ENCODE measurements at regions not wholly inside any gene's neighbourhood (a gene's known extent, or its start where the extent isn't known, plus 50 kb on each side); places are given as distances from the start of the nearest gene placed in this dataset.

DNA sequence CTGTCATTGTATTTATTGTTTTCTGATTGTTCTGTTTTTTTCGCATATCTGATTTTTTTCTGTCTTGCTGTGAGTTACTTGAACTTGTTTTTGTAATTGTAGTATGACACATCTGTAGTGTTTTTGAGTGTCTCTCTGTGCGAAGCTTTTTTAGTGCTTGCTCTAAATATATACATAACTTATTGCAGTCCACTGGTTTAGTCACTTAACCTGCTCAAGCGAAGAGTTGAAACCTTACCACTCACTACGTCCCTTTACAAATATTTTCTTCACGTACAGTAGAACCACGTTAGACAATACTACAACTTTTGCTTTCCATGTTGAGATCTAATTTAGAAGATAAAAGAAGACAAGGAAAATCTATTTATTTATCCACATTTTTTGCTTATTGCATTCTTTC is 713.0 kb upstream of the GRM7 start:
- Histone ChIP-seq H2AFZ (ENCODE audit: low read depth, low read length, severe bottlenecking) (peak overlapping the region; percentile 73), H3K79me2 (ENCODE audit: insufficient read depth, low read length) (0 out of 2 replicates have a peak, but pooled peaks cover 7% of the 10 kb centered on the region), H3K9ac (ENCODE audit: low read length) (peak overlapping the region; percentile 55), H4K20me1 (ENCODE audit: low read depth, low read length) (no peaks in the 10 kb centered on the region), H3K4me3 (ENCODE audit: insufficient read depth, low read length, poor library complexity, severe bottlenecking) (peak overlapping the region; percentile 60), H3K27me3 (ENCODE audit: low read length) (no peaks in the 10 kb centered on the region), H3F3A (ENCODE audit: insufficient read depth) (peaks cover 15% of the 10 kb centered on the region; the same call in 1 of the 2 replicates), H3K27ac (ENCODE audit: low read depth, low read length) (peak overlapping the region; percentile 93), H3K36me3 (ENCODE audit: low read length) (0 out of 2 replicates have a peak, but pooled peaks cover 3% of the 10 kb centered on the region), H3K9me3 (ENCODE audit: insufficient read depth, low read length) (no peaks in the 10 kb centered on the region), H3K4me2 (ENCODE audit: low read depth, low read length, poor library complexity, severe bottlenecking) (peak overlapping the region; percentile 71), H3K9me2 (replicated peaks; ENCODE audit: insufficient read depth, low read length) (no peaks in the 10 kb centered on the region)
- TF ChIP-seq CTCF (IDR thresholded peaks at IDR 0.05; ENCODE audit: insufficient read depth, low read length, poor library complexity, severe bottlenecking) = no peak
- TF ChIP-seq EZH2phosphoT487 (conservative IDR thresholded peaks at IDR 0.05; ENCODE audit: low read length) = no peak

DNA sequence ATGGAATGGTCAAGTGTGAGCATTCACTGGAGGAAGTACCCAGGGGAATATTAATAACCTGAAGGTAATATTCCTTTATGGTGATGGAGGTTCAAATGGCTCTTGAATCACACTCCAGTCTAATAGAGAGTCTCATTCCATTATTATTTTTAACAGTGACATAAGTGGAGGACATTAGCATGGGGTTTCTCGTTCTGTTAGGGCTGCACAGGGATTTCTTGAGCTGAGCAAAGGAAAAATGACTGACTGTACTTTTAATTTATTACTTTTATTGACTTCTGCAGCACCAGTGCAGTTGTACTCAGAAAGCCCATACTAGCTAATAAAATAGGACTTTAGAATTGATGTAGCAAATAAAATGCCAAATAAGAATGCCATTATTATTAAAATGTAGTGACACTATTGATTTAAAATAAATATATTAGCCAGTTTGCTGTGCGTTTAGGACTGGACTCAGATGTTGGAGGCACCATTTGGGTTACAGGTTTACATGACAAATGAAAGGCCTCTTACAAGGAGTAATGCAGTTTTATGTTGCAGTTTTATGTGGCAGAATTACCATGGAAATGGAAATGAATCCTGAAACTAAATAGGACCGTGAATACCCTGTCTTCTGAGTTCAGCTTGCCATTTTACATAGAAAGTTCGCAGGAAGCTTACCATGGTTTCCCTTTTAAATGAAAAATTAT is 705.1 kb upstream of the GRM7 start:
- H3K4me2 ChIP-seq (ENCODE audit: low read depth, low read length, poor library complexity, severe bottlenecking) = no peak overlapping the region
- no peaks in the 10 kb centered on the region for H3K9me2 ChIP-seq (replicated peaks; ENCODE audit: insufficient read depth, low read length)
- no peaks in the 10 kb centered on the region for H3K9me3 ChIP-seq (ENCODE audit: insufficient read depth, low read length)
- no peaks in the 10 kb centered on the region for H3K27me3 ChIP-seq (ENCODE audit: low read length)
- no peak overlapping the region for H3K27ac ChIP-seq (ENCODE audit: low read depth, low read length)
- no peak overlapping the region for H3K4me3 ChIP-seq (ENCODE audit: insufficient read depth, low read length, poor library complexity, severe bottlenecking)
- H3K79me2 ChIP-seq (ENCODE audit: insufficient read depth, low read length) = no peaks in the 10 kb centered on the region
- no peaks in the 10 kb centered on the region for H3F3A ChIP-seq (ENCODE audit: insufficient read depth)
- no peak overlapping the region for H2AFZ ChIP-seq (ENCODE audit: low read depth, low read length, severe bottlenecking)
- TF ChIP-seq CTCF (IDR thresholded peaks at IDR 0.05; ENCODE audit: insufficient read depth, low read length, poor library complexity, severe bottlenecking) = no peak
- no peak for TF ChIP-seq EZH2phosphoT487 (conservative IDR thresholded peaks at IDR 0.05; ENCODE audit: low read length)
- peaks cover 3% of the 10 kb centered on the region; the same call in 1 of the 2 replicates for H3K36me3 ChIP-seq (ENCODE audit: low read length)
- H3K9ac ChIP-seq (ENCODE audit: low read length) = no peak overlapping the region
- no peaks in the 10 kb centered on the region for H4K20me1 ChIP-seq (ENCODE audit: low read depth, low read length)

DNA sequence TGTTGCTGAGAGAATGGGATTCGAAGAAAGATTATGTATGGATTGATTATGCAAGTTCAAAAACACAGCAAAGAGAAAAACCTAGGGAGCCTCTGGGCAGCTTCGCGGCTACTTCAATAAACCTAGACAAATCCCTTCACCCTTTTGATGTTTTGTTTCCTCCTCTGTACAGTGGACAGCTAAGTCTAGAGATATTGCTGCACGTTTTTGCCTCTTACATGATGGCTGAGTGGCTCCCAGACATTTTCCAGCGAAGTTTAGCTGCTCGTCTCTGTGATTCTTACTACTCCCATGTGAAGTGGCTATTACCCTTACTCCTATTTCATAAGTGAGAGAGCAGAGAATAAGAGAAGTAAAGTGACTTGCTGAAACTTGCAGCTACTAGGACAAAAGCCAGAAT is 695.0 kb upstream of the GRM7 start:
- TF ChIP-seq EZH2phosphoT487 (conservative IDR thresholded peaks at IDR 0.05; ENCODE audit: low read length) = no peak
- TF ChIP-seq CTCF (IDR thresholded peaks at IDR 0.05; ENCODE audit: insufficient read depth, low read length, poor library complexity, severe bottlenecking) = no peak
- Histone ChIP-seq H4K20me1 (ENCODE audit: low read depth, low read length) (no peaks in the 10 kb centered on the region), H3K9me2 (replicated peaks; ENCODE audit: insufficient read depth, low read length) (no peaks in the 10 kb centered on the region), H3K9me3 (ENCODE audit: insufficient read depth, low read length) (no peaks in the 10 kb centered on the region), H3K4me2 (ENCODE audit: low read depth, low read length, poor library complexity, severe bottlenecking) (no peak overlapping the region), H3K36me3 (ENCODE audit: low read length) (no peaks in the 10 kb centered on the region), H3F3A (ENCODE audit: insufficient read depth) (no peaks in the 10 kb centered on the region), H3K27me3 (ENCODE audit: low read length) (no peaks in the 10 kb centered on the region), H3K79me2 (ENCODE audit: insufficient read depth, low read length) (no peaks in the 10 kb centered on the region), H3K9ac (ENCODE audit: low read length) (no peak overlapping the region), H2AFZ (ENCODE audit: low read depth, low read length, severe bottlenecking) (no peak overlapping the region), H3K27ac (ENCODE audit: low read depth, low read length) (no peak overlapping the region), H3K4me3 (ENCODE audit: insufficient read depth, low read length, poor library complexity, severe bottlenecking) (no peak overlapping the region)
